Vagina (tissue), 2 donors: ENCODE measurements at regions not wholly inside any gene's neighbourhood (a gene's known extent, or its start where the extent isn't known, plus 50 kb on each side); places are given as distances from the start of the nearest gene placed in this dataset.

Experiments used
- CTCF ChIP-seq, 3 experiments: fragments of 450-650 bp in 2 of 3; fragments of 200-600 bp in 1 of 3; sonication (generic) in 1 of 3; IDR thresholded peaks; one replicate each; pipeline ENCODE4 v1.5.1; 2017 to 2019; ENCODE audit warnings: antibody characterized with exemption in 3 of 3, mild to moderate bottlenecking in 2 of 3, moderate library complexity in 2 of 3
- POLR2AphosphoS5 ChIP-seq, 2 donors: sonication (generic); formaldehyde crosslinking; IDR thresholded peaks; one replicate each; pipeline ENCODE4 v1.9.0; 2017; ENCODE audit warnings: antibody characterized with exemption in 2 of 2, mild to moderate bottlenecking in 2 of 2, low read depth in 1 of 2; ENCODE audit not compliant: insufficient read depth in 1 of 2

- no peak for TF ChIP-seq CTCF (IDR thresholded peaks at IDR 0.05)
- no peak for TF ChIP-seq POLR2AphosphoS5 (IDR thresholded peaks at IDR 0.05; ENCODE audit: insufficient read depth in 1 of 2, low read depth in 1 of 2)
These were observed 632.0 kb upstream of the KIRREL3 start for GRCh38 chr11:127632546-127632945.
